Vagina (tissue), 2 donors: ENCODE measurements at regions not wholly inside any gene's neighbourhood (a gene's known extent, or its start where the extent isn't known, plus 50 kb on each side); places are given as distances from the start of the nearest gene placed in this dataset.
A peak's percentile ranks its signal among the peaks of the same experiment; 100 is the strongest.
"Not testable (repeated sequence)": the region's sequence is repeated elsewhere in the genome, so short reads cannot be mapped to it uniquely, and the experiment has no call there.

Source experiments
- DNase-seq, 2 donors: peaks; one replicate each; pipeline ENCODE4 v3.0.0-alpha.2; 2017; ENCODE audit errors: extremely low spot score in 2 of 2
- H3K27ac ChIP-seq: fragments of 200-600 bp; sonication (generic); one replicate; pipeline ENCODE4 v1.5.1; 2019
- H3K27me3 ChIP-seq: fragments of 200-600 bp; sonication (generic); one replicate; pipeline ENCODE4 v1.5.1; 2019
- H3K36me3 ChIP-seq, 2 donors: fragments of 200-600 bp; sonication (generic); one replicate each; pipeline ENCODE4 v1.5.1; 2017 to 2019
- H3K4me1 ChIP-seq: fragments of 200-600 bp; sonication (generic); one replicate; pipeline ENCODE4 v1.5.1; 2019
- H3K4me3 ChIP-seq, 2 donors: fragments of 200-600 bp; sonication (generic); 1 replicate in 1 of 2; 2 replicates in 1 of 2; pipeline ENCODE4 v1.5.1; 2016 to 2019
- H3K9me3 ChIP-seq: fragments of 200-600 bp; sonication (generic); one replicate; pipeline ENCODE4 v1.5.1; 2019
- intact Hi-C: fragments of 100-400 bp; cut with DNase I; formaldehyde crosslinking; loops from one replicate; pipeline ENCODE4 v1.15.1; 2023

GRCh38 chr7:73244782-73245311, 63.8 kb downstream of the NSUN5 start:
- DNase-seq, H3K27ac ChIP-seq, H3K9me3 ChIP-seq, H3K36me3 ChIP-seq, H3K27me3 ChIP-seq, intact Hi-C loops, H3K4me3 ChIP-seq, H3K4me1 ChIP-seq: not testable (repeated sequence)

GRCh38 chr7:73234994-73235717, 73.5 kb downstream of the NSUN5 start:
- not testable (repeated sequence) for H3K27ac ChIP-seq, DNase-seq

DNA sequence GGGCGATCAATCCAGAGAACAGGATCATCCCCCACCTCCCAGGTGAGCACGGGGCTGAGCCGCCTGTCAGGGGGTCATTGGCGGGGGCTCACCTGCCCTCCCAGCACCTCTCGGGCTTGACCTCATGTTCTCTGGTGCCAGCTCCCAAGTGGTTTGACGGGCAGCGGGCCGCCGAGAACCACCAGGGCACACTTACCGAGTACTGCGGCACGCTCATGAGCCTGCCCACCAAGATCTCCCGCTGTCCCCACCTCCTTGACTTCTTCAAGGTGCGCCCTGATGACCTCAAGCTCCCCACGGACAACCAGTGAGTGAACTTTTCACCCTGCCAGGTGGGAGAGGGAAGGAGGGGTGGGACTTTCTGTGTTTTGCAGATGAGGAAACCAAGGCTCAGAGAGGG, 82.9 kb downstream of the NSUN5 start:
- H3K4me1 ChIP-seq, DNase-seq, H3K4me3 ChIP-seq, intact Hi-C loops, H3K27me3 ChIP-seq, H3K9me3 ChIP-seq, H3K27ac ChIP-seq, H3K36me3 ChIP-seq: not testable (repeated sequence)

More at GRCh38 chr7:73234994-73235717, 73.5 kb downstream of the NSUN5 start:
- H3K27me3 ChIP-seq, H3K9me3 ChIP-seq, H3K36me3 ChIP-seq, H3K4me1 ChIP-seq, intact Hi-C loops: not testable (repeated sequence)
- H3K4me3 ChIP-seq, result peak overlapping the region; percentile 36 to 45

DNA sequence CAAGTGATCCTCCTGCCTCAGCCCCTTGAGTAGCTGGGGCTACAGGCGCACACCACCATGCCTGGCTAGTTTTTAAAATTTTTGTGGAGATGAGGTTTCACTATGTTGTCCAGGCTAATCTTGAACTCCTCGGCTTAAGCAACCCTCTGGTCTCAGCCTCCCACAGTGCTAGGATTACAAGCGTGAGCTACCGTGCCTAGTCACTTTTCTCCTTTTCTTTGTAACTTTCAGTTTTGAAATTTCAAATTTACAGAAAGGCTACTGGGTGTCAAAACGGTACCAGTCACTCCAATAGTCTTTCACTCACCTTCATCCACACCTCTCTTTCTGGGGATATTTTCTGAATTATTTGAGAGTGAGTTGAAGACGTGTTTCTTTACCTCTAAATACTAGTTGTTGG, 86.9 kb downstream of the NSUN5 start:
- DNase-seq, H3K9me3 ChIP-seq, H3K27ac ChIP-seq, H3K4me3 ChIP-seq, H3K36me3 ChIP-seq, intact Hi-C loops, H3K27me3 ChIP-seq, H3K4me1 ChIP-seq: not testable (repeated sequence)

DNA sequence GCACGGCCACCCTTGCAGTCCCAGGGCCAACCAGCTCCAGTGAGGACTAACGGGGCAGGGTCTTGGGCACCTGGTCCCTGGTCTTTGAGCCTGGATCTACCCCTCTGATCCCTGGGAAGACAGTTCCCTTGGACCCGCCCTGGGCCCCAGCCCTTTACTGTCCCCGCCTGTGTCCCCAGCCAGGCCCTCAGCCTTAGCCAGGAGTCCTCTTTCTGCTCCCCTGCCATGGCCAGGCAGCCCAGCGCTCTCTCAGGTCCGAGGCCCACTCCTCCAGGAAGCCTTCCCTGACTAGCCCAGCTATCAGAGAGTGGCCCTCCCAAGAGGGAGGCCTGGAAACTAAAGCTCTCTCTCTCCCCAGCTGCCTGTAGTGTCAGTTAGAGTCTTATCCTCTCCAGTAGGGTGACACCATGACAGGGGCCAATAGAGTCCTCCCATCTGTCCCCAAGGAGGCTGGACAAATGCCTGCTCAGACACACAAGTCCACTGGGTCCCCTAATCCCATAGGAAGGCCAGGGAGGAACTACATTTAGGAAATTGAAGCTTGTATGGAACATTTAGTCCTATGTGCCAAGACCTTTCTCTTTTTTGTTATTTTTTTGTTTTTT, 87.8 kb downstream of the NSUN5 start:
- intact Hi-C loops, DNase-seq, H3K9me3 ChIP-seq, H3K4me3 ChIP-seq, H3K36me3 ChIP-seq, H3K27me3 ChIP-seq, H3K4me1 ChIP-seq, H3K27ac ChIP-seq: not testable (repeated sequence)

GRCh38 chr7:73220357-73220756, 88.3 kb downstream of the NSUN5 start:
- H3K9me3 ChIP-seq, H3K36me3 ChIP-seq, H3K4me3 ChIP-seq, intact Hi-C loops, DNase-seq, H3K27me3 ChIP-seq, H3K4me1 ChIP-seq, H3K27ac ChIP-seq: not testable (repeated sequence)

GRCh38 chr7:73218802-73219201, 89.8 kb downstream of the NSUN5 start:
- H3K9me3 ChIP-seq, result not testable (repeated sequence)

GRCh38 chr7:73216046-73216675, 92.5 kb downstream of the NSUN5 start:
- H3K4me1 ChIP-seq, DNase-seq, intact Hi-C loops, H3K27me3 ChIP-seq, H3K36me3 ChIP-seq, H3K27ac ChIP-seq, H3K4me3 ChIP-seq, H3K9me3 ChIP-seq: not testable (repeated sequence)

More at GRCh38 chr7:73218802-73219201, 89.8 kb downstream of the NSUN5 start:
- H3K4me1 ChIP-seq, H3K4me3 ChIP-seq, H3K27me3 ChIP-seq, DNase-seq, intact Hi-C loops, H3K27ac ChIP-seq, H3K36me3 ChIP-seq: not testable (repeated sequence)

GRCh38 chr7:73215232-73215631, 93.4 kb downstream of the NSUN5 start:
- DNase-seq, intact Hi-C loops, H3K9me3 ChIP-seq, H3K27ac ChIP-seq, H3K4me1 ChIP-seq, H3K27me3 ChIP-seq, H3K4me3 ChIP-seq, H3K36me3 ChIP-seq: not testable (repeated sequence)

DNA sequence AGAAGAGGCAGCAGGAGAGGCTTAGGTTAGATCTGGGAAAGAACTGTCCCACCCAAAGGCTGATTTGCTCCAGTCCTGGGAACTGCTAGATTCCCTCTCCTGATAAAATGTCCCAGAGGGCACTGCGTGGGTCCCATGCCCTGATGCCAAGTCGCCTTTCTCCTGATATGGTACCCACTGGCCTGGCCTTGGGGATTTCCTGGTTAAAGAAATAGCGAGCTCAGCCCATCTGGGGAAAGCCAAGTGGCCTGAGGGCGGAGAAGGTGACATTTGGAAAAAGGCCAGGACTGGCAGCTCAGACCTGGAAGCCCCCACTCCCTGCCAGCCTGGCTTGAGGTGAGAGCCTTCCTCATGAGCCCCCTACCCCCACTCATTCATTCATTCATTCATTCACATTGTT, 94.2 kb downstream of the NSUN5 start:
- intact Hi-C loops, H3K4me1 ChIP-seq, H3K27me3 ChIP-seq, H3K9me3 ChIP-seq, H3K4me3 ChIP-seq, H3K27ac ChIP-seq, H3K36me3 ChIP-seq: not testable (repeated sequence)
- DNase-seq, result peak in 1 of 2 donors; percentile 74

- H3K36me3 ChIP-seq, H3K4me1 ChIP-seq, H3K4me3 ChIP-seq, H3K27me3 ChIP-seq, DNase-seq, intact Hi-C loops, H3K27ac ChIP-seq, H3K9me3 ChIP-seq: not testable (repeated sequence)
Measured at GRCh38 chr7:73213076-73213475, 95.5 kb downstream of the NSUN5 start.

DNA sequence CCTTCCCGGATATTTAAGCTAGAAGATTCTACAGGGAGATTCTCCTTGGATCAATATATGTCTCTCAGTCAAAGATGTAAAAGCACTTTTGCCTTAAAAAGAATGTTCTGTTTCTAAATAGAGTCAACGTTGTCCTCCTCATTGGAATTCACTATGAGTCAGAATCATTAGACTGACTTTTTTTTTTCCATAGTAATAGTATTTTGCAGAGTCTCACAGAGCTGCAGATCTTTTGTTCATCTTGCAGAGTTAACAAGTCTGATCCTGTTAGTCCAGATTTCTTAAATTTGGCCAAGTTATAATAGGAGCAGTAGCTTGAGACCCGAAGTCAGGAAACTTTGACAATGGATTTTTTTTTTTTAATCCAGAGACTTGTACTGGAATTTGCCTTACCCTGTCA, 103.0 kb downstream of the NSUN5 start:
- H3K9me3 ChIP-seq, H3K4me1 ChIP-seq, intact Hi-C loops, H3K27me3 ChIP-seq, H3K27ac ChIP-seq, H3K36me3 ChIP-seq, H3K4me3 ChIP-seq, DNase-seq: not testable (repeated sequence)

GRCh38 chr7:73204898-73205297, 103.7 kb downstream of the NSUN5 start:
- intact Hi-C loops, result not testable (repeated sequence)

More at GRCh38 chr7:73204898-73205297, 103.7 kb downstream of the NSUN5 start:
- H3K4me1 ChIP-seq, H3K4me3 ChIP-seq, H3K9me3 ChIP-seq, H3K36me3 ChIP-seq, DNase-seq, H3K27ac ChIP-seq, H3K27me3 ChIP-seq: not testable (repeated sequence)
